ENCODE measurements at regions not wholly inside any gene's neighbourhood (a gene's known extent, or its start where the extent isn't known, plus 50 kb on each side); places are given as distances from the start of the nearest gene placed in this dataset.
"Not testable (repeated sequence)": the region's sequence is repeated elsewhere in the genome, so short reads cannot be mapped to it uniquely, and the experiment has no call there.

DNA sequence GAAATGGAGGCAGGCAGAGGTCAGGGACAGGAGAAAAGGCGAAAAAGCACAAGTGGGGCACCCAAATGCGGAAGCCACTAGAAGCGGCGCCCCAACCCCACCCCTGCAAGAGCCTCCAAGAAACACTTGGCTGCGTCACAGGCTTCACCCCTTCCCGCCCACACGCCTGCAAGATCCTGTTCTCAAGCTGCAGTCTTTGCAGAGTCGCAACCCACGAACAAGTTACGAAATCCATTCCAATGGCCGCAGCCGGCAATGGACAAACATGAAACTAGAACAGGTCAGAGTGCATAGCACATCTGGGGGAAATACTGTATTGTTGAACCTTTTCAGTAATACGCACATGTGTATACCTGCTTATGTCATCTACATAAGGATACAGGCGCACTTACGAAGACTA, 103.6 kb downstream of the PSMG1 start:
- Histone ChIP-seq H3K9me3 (ENCODE audit: insufficient read depth, low read depth, low read length) (0 out of 2 replicates have a peak, but pooled peaks cover 2% of the 10 kb centered on the region), H3K27ac (ENCODE audit: low read depth, low read length) (no peak overlapping the region), H3K4me3 (ENCODE audit: low read length) (no peak overlapping the region), H3K27me3 (ENCODE audit: insufficient read depth, low read length) (no peaks in the 10 kb centered on the region), H3K9ac (ENCODE audit: low read depth, low read length) (no peak overlapping the region), H3K36me3 (ENCODE audit: insufficient read depth, low read length) (no peaks in the 10 kb centered on the region), H3K4me1 (ENCODE audit: insufficient read depth, low read length) (no peaks in the 10 kb centered on the region; the same call in 1 of the 2 replicates)
- WGBS: 89% methylated on average over 15 of the region's 15 CpGs

DNA sequence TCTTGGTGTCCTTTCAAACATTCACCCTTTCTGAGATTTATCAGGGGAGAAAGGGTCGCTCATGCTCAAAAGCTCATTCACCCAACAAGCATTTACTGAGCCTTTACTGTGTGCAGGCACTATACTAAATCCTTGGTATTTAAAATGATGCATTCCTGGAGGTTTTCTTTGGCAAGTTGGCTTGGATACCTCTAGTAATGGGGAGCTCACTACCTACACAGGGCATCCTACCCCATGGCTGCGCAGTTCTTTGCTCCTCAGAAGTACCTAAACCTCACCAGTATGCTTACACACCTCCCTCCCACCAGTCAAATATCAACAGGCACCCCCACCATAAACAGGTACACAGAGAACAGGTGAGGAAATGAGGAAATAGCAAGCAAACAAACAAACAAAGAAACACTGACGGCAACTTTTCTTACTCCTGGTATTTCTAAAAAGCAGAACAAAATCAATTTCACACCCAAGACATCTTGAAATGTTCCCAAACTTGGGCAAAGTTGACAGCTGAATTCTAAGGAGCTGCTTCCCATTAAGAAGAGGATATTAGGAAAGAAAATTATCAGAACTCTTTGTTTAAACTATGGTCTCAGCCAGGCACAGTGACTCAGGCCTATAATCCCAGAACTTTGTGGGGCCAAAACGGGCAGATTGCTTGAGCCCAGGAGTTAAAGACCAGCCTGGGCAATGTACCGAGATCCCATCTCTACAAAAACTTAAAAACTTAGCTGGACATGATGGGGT, 104.8 kb downstream of the PSMG1 start:
- H3K9me3 ChIP-seq (ENCODE audit: insufficient read depth, low read depth, low read length): 0 out of 2 replicates have a peak, but pooled peaks cover 6% of the 10 kb centered on the region
- no peak overlapping the region for H3K9ac ChIP-seq (ENCODE audit: low read depth, low read length)
- H3K27ac ChIP-seq (ENCODE audit: low read depth, low read length): no peak overlapping the region
- 95% methylated on average over 5 of the region's 5 CpGs for WGBS
- no peaks in the 10 kb centered on the region; the same call in 1 of the 2 replicates for H3K4me1 ChIP-seq (ENCODE audit: insufficient read depth, low read length)
- no peak overlapping the region for H3K4me3 ChIP-seq (ENCODE audit: low read length)
- no peaks in the 10 kb centered on the region for H3K36me3 ChIP-seq (ENCODE audit: insufficient read depth, low read length)
- H3K27me3 ChIP-seq (ENCODE audit: insufficient read depth, low read length): no peaks in the 10 kb centered on the region

DNA sequence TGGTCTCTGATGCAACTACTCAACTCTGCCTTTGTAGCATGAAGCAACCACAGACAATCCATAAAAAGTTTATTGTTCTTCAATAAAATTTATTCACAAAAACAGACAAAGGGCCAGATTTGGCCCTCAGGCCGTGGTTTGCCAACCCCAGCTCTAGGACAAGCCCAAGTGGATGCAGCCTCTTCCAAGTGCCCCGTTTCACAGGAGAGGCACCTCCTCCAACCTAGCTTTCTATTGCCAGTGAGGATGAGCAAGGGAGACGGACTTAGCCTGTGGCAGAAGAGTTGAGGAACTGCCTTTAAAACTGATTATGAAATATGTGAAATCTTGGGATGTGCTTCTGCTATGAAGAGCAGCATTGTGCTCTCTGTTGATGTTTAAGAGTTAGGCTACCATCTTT, 105.4 kb downstream of the PSMG1 start:
- H3K4me3 ChIP-seq (ENCODE audit: low read length): no peak overlapping the region
- H3K9me3 ChIP-seq (ENCODE audit: insufficient read depth, low read depth, low read length): 0 out of 2 replicates have a peak, but pooled peaks cover 6% of the 10 kb centered on the region
- no peaks in the 10 kb centered on the region for H3K27me3 ChIP-seq (ENCODE audit: insufficient read depth, low read length)
- 87% methylated on average over 3 of the region's 3 CpGs for WGBS
- H3K27ac ChIP-seq (ENCODE audit: low read depth, low read length): no peak overlapping the region
- H3K36me3 ChIP-seq (ENCODE audit: insufficient read depth, low read length): no peaks in the 10 kb centered on the region
- H3K9ac ChIP-seq (ENCODE audit: low read depth, low read length): no peak overlapping the region
- H3K4me1 ChIP-seq (ENCODE audit: insufficient read depth, low read length): no peaks in the 10 kb centered on the region; the same call in 1 of the 2 replicates

GRCh38 chr21:39074508-39074907, 108.7 kb downstream of the PSMG1 start:
- no peaks in the 10 kb centered on the region for H3K36me3 ChIP-seq (ENCODE audit: insufficient read depth, low read length)
- H3K9me3 ChIP-seq (ENCODE audit: insufficient read depth, low read depth, low read length): 0 out of 2 replicates have a peak, but pooled peaks cover 6% of the 10 kb centered on the region
- H3K4me3 ChIP-seq (ENCODE audit: low read length): no peak overlapping the region
- H3K27me3 ChIP-seq (ENCODE audit: insufficient read depth, low read length): no peaks in the 10 kb centered on the region
- H3K27ac ChIP-seq (ENCODE audit: low read depth, low read length): no peak overlapping the region
- no peaks in the 10 kb centered on the region for H3K4me1 ChIP-seq (ENCODE audit: insufficient read depth, low read length)
- H3K9ac ChIP-seq (ENCODE audit: low read depth, low read length): no peak overlapping the region

DNA sequence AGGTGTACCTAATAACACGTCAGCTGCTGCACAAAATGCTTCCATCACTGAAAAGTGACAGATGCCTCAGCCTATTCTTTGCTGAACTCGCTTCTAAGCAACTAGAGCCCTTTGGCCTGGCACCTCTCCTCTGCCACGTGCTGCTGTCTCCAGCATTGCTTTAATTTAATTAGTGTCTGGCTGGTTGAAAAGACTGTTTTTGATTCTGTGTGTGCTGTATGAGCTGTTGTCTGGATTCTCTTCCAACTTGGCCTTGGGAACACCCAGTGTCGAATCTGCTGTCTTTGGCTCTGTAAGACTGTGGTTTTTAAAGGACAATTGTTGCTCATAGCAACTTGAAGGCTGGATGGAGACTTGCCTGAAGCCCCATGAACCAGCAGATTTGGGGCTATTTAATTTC, 109.5 kb downstream of the PSMG1 start:
- Histone ChIP-seq H3K4me1 (ENCODE audit: insufficient read depth, low read length) (no peaks in the 10 kb centered on the region), H3K27ac (ENCODE audit: low read depth, low read length) (no peak overlapping the region), H3K4me3 (ENCODE audit: low read length) (no peak overlapping the region), H3K9me3 (ENCODE audit: insufficient read depth, low read depth, low read length) (0 out of 2 replicates have a peak, but pooled peaks cover 6% of the 10 kb centered on the region), H3K9ac (ENCODE audit: low read depth, low read length) (no peak overlapping the region), H3K27me3 (ENCODE audit: insufficient read depth, low read length) (no peaks in the 10 kb centered on the region), H3K36me3 (ENCODE audit: insufficient read depth, low read length) (no peaks in the 10 kb centered on the region)
- 91% methylated on average over 4 of the region's 4 CpGs for WGBS

DNA sequence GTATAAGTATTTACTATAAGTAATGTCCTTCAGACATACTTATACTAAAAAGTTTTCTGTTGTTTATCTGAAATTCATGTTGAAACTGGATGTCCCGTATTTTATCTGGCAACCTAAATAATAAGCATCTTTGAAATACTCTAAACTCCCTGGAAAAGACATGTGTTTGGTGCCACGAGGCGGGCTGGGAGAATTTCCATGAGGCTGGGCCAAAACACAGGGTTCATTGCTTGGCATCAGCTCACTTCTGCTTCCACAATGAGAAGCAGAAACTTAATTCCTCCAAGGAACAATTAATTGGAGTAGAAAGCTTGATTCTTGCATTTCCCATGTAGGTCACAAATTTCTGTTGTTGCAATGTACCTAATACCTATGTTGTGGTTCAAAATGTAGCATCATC, 110.2 kb downstream of the PSMG1 start:
- 90% methylated on average over 3 of the region's 3 CpGs for WGBS
- H3K4me1 ChIP-seq (ENCODE audit: insufficient read depth, low read length): no peaks in the 10 kb centered on the region

DNA sequence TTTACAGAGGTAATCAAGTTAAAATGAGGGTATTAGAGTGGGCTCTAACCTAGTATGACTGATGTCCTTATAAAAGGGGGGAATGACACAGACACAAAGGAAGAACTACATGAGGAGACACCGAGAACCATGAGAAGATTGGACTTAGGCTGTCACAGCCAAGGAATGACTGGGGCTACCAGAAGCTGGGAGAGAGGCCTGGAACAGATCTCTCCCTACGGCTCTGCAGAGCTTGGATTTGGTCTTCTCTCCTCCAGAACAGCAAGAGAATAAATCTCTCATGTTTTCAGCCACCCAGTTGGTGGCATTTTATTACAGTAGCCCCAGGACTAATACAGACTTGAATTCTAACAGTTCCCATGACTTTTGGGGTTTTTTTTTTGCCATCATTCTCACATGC, 110.8 kb downstream of the PSMG1 start:
- no peaks in the 10 kb centered on the region for H3K4me1 ChIP-seq (ENCODE audit: insufficient read depth, low read length)
- H3K9me3 ChIP-seq (ENCODE audit: insufficient read depth, low read depth, low read length): 0 out of 2 replicates have a peak, but pooled peaks cover 6% of the 10 kb centered on the region
- 94% methylated on average over 2 of the region's 2 CpGs for WGBS
- no peak overlapping the region for H3K9ac ChIP-seq (ENCODE audit: low read depth, low read length)
- H3K27ac ChIP-seq (ENCODE audit: low read depth, low read length): no peak overlapping the region
- no peak overlapping the region for H3K4me3 ChIP-seq (ENCODE audit: low read length)
- H3K36me3 ChIP-seq (ENCODE audit: insufficient read depth, low read length): no peaks in the 10 kb centered on the region
- no peaks in the 10 kb centered on the region for H3K27me3 ChIP-seq (ENCODE audit: insufficient read depth, low read length)

More for the DNA sequence above, 110.2 kb downstream of the PSMG1 start:
- no peak overlapping the region for H3K27ac ChIP-seq (ENCODE audit: low read depth, low read length)
- no peaks in the 10 kb centered on the region for H3K36me3 ChIP-seq (ENCODE audit: insufficient read depth, low read length)
- no peaks in the 10 kb centered on the region for H3K27me3 ChIP-seq (ENCODE audit: insufficient read depth, low read length)
- H3K4me3 ChIP-seq (ENCODE audit: low read length): no peak overlapping the region
- H3K9ac ChIP-seq (ENCODE audit: low read depth, low read length): no peak overlapping the region
- H3K9me3 ChIP-seq (ENCODE audit: insufficient read depth, low read depth, low read length): 0 out of 2 replicates have a peak, but pooled peaks cover 6% of the 10 kb centered on the region

- H3K9me3 ChIP-seq (ENCODE audit: insufficient read depth, low read depth, low read length): 0 out of 2 replicates have a peak, but pooled peaks cover 6% of the 10 kb centered on the region
- no peaks in the 10 kb centered on the region for H3K4me1 ChIP-seq (ENCODE audit: insufficient read depth, low read length)
- no peak overlapping the region for H3K9ac ChIP-seq (ENCODE audit: low read depth, low read length)
- no peak overlapping the region for H3K4me3 ChIP-seq (ENCODE audit: low read length)
- H3K36me3 ChIP-seq (ENCODE audit: insufficient read depth, low read length): no peaks in the 10 kb centered on the region
- H3K27ac ChIP-seq (ENCODE audit: low read depth, low read length): no peak overlapping the region
- 91% methylated on average over 4 of the region's 4 CpGs for WGBS
- no peaks in the 10 kb centered on the region for H3K27me3 ChIP-seq (ENCODE audit: insufficient read depth, low read length)
These were observed 111.5 kb downstream of the PSMG1 start for GRCh38 chr21:39071623-39072214.

DNA sequence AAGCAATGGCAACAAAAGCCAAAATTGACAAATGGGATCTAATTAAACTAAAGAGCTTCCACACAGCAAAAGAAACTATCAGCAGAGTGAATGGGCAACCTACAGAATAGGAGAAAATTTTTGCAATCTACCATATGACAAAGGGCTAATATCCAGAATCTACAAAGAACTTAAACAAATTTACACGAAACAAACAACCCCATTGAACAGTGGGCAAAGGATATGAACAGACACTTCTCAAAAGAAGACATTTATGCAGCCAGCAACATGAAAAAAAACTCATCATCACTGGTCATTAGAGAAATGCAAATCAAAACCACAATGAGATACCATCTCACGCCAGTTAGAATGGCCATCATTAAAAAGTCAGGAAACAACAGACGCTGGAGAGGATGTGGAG, 113.4 kb downstream of the PSMG1 start:
- not testable (repeated sequence) for H3K4me3 ChIP-seq (ENCODE audit: low read length); H3K9me3 ChIP-seq (ENCODE audit: insufficient read depth, low read depth, low read length); H3K36me3 ChIP-seq (ENCODE audit: insufficient read depth, low read length); H3K27ac ChIP-seq (ENCODE audit: low read depth, low read length); H3K9ac ChIP-seq (ENCODE audit: low read depth, low read length); H3K27me3 ChIP-seq (ENCODE audit: insufficient read depth, low read length); H3K4me1 ChIP-seq (ENCODE audit: insufficient read depth, low read length)
- 92% methylated on average over 3 of the region's 3 CpGs for WGBS

DNA sequence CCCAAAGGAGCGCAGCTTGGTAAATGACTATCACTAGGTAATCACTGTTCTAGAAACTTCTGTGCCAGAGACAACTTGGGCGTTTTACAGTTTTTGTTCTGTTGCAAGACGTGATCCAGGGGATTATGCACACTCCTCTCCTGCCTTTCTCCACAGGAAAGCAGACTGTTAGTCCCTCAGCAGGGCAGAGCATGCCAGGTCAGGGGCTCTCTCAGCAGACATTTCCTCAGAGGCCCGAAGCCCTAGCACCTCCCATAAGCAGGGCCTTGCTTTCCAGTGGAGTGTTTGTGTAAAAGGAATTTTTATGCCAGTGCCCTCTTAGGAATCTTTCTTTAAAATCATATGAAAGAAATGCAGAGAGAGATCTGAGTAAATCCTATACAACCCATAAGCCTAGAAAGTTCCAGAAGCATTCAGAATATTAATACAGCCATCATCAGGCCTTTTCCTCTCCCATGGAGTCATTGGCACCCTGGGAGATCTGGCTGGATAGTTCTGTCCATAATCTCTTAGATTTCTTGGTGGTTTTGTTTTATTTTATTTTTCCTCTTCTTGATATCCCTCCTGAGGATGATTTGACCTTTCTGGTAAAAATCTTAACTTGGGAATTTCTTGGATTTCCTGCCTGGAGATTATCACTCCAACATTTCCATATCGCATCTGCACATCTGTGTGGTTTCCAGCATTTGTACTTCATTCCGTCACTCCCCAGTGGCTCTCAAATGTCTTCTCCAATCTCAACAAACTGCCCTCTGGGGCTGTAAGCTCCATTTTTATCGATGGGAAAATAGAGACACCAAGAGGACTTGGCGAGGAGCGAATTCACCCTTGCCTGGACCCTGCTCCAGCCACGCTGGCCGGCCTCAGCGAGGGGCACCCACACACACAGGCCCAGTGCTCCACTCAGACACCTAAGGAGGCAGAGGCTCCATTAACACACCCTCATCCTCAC, 116.1 kb downstream of the PSMG1 start:
- H3K27ac ChIP-seq (ENCODE audit: low read depth, low read length): no peak overlapping the region
- no peaks in the 10 kb centered on the region for H3K27me3 ChIP-seq (ENCODE audit: insufficient read depth, low read length)
- H3K36me3 ChIP-seq (ENCODE audit: insufficient read depth, low read length): no peaks in the 10 kb centered on the region
- peaks cover 10% of the 10 kb centered on the region; the same call in 1 of the 2 replicates for H3K9me3 ChIP-seq (ENCODE audit: insufficient read depth, low read depth, low read length)
- H3K4me1 ChIP-seq (ENCODE audit: insufficient read depth, low read length): no peaks in the 10 kb centered on the region
- H3K9ac ChIP-seq (ENCODE audit: low read depth, low read length): no peak overlapping the region
- 92% methylated on average over 12 of the region's 12 CpGs for WGBS
- H3K4me3 ChIP-seq (ENCODE audit: low read length): no peak overlapping the region

DNA sequence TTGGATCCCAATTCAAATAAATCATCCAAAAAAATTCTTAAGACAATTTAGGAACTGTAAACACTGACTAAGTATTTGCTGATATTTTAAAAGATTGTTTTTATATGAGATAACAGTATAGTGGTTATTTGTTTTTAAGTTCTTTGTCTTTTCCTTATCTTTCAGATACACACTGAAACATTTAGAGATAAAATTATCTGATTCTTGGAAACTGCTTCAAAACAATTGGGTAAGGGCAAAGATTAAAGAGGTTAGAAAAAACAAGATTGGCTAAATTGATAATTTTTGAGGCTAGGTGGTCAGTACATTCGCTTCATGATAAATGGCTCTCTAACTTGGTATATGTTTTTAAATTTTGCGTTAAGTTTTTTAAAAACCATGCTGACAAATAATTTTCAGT, 117.3 kb downstream of the PSMG1 start:
- WGBS: 96% methylated on average over 2 of the region's 2 CpGs
- peaks cover 10% of the 10 kb centered on the region; the same call in 1 of the 2 replicates for H3K9me3 ChIP-seq (ENCODE audit: insufficient read depth, low read depth, low read length)
- no peak overlapping the region for H3K27ac ChIP-seq (ENCODE audit: low read depth, low read length)
- H3K4me1 ChIP-seq (ENCODE audit: insufficient read depth, low read length): no peaks in the 10 kb centered on the region
- no peak overlapping the region for H3K9ac ChIP-seq (ENCODE audit: low read depth, low read length)
- H3K27me3 ChIP-seq (ENCODE audit: insufficient read depth, low read length): no peaks in the 10 kb centered on the region
- H3K4me3 ChIP-seq (ENCODE audit: low read length): no peak overlapping the region
- H3K36me3 ChIP-seq (ENCODE audit: insufficient read depth, low read length): no peaks in the 10 kb centered on the region
